Muscle of back (tissue), 3 donors: ENCODE measurements at regions not wholly inside any gene's neighbourhood (a gene's known extent, or its start where the extent isn't known, plus 50 kb on each side); places are given as distances from the start of the nearest gene placed in this dataset.
"Not testable (repeated sequence)": the region's sequence is repeated elsewhere in the genome, so short reads cannot be mapped to it uniquely, and the experiment has no call there.

ENCODE experiments used
- DNase-seq, 3 donors: peaks; one replicate each; pipeline versions ENCODE4 v3.0.0 to v3.0.0-alpha.2; 2013

GRCh38 chr6:169145496-169145895, 108.2 kb downstream of the THBS2 start:
- peak in 1 of 3 donors; percentile 71 for DNase-seq

DNA sequence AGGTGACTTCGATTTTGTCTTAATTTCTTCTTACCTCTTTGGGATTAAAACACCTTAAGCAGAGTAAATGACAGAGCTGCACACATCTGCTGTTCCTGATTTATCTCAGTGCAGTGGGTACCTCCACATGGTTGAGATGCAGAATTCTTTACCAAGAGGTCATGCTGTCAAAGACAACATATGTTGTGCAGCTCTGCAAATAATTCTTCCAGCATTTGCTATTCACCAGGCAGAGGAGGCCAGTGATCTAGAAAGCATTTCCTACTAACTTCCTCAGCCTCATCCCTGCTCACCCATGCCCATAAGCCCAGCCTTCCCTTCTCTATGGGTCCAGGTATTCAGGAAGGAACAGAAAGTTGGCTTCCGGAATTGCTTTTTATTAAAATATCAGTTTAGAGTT, 109.3 kb downstream of the THBS2 start:
- DNase-seq = no peak

DNA sequence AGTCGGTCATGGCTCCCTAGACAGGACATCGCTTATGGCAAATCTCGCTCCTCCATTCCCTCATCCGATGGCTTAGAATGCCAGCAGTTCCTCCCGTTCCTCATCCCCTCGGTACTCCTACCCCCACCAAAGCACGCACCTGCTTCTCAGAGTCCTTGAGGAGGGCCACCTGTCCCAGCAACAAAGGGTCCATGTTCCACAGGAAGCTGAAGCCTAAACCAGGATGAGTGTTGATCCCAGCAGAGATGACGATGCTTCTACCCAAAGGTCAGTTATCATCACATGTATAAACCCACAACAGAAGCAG, 111.2 kb downstream of the THBS2 start:
- no peak for DNase-seq

- DNase-seq = peak; percentile 71 to 89 (median 80)
These were observed 111.7 kb downstream of the THBS2 start for GRCh38 chr6:169141671-169142537.

DNA sequence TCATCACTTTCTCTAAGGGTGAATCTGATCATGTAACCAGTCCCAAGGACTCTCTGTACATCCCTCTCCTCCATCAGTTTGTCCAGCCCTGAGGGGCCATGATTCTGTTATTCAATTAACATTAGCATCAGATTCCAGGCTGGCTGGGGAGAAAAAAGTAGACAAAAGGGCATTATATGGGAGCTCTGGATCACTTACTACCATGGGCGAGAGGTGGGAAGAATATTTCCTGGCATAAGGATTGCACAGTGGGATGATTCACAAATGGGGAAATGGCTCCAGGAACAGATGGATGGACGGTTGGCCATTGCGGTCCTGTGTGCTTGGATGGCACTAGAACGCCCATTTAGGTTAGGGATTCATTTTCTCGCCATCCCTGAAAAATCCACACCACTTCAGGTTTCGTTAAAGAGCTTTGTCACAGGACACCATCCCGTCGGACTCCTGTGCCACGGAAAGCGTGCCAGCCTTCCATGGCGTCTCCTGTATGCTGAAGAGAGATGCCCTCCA, 112.6 kb downstream of the THBS2 start:
- DNase-seq = no peak

- no peak for DNase-seq
These were observed 114.3 kb downstream of the THBS2 start for GRCh38 chr6:169139179-169139971.

DNA sequence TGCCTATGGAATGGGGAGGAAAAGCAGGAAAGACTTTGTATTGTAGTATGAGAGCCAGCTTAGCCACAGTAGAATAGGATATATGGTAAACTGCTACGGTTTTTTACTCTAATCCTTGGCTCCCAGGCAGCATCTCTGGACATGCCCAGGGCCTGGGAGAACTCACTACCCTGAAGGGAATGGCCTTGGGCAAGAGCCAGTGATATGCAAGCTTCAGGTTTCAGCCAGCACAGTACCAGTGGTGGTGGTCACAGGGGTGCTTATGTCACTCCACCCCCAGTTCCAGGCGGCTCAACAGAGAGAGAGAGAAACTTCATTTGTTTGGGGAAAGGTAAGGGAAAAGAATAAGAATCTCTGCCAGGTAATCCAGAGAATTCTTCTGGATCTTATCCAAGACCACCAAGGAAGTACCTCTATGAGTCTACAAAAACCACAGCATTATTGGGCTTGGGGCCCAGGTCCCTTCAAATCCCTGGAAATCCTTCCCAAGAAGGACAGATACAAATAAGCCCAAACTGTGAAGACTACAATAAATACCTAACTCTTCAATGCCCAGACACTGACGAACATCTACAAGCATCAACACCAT, 121.2 kb downstream of the THBS2 start:
- DNase-seq = no peak

GRCh38 chr6:169131390-169131789, 122.3 kb downstream of the THBS2 start:
- no peak for DNase-seq

- no peak for DNase-seq
These were observed 123.5 kb downstream of the THBS2 start for GRCh38 chr6:169130113-169130512.

GRCh38 chr6:169121013-169121412, 132.6 kb downstream of the THBS2 start:
- DNase-seq = no peak

- no peak for DNase-seq
These were observed 134.0 kb downstream of the THBS2 start for GRCh38 chr6:169119669-169120068.

- DNase-seq = no peak
These were observed 135.3 kb downstream of the THBS2 start for GRCh38 chr6:169118346-169118830.

DNA sequence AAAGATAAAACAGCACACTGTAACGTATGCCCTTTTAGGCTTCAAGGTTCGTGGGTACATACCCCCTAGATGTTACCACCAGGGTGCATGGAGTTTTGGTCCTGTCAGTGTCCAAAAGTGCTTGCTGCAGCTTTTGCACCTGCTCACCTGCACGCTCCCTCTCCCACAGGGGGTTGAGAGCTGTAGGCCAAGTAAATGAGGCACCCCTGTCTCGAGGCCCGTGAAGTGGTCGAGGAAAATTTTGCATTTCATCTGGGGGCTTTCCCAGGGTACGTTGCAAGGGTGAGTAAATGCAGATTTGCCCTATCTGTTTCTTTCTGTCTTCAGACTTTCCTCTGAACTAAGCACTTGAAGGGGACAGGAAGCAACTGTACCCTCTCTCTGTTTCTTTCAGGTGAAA, 136.0 kb downstream of the THBS2 start:
- no peak for DNase-seq

DNA sequence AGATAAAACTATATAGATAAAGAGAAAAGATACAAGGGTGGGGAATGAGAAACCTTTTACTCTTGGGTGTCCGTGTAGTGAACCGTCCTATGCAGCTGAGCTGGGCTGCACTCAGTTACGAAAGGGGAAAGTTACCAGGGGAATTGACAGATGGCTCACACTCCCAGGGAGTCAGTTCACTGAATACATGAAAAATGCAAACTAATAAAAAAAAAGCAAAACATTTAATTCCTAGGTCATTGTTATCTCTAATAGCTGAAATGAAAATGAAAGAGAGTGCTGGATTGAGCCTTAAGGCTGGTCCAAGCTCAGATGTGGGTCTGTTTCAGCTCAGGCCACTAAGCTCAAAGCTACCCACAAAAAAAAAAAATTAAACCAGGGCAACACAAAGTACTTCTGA, 138.0 kb downstream of the THBS2 start:
- DNase-seq = peak in 1 of 3 donors; percentile 33

DNA sequence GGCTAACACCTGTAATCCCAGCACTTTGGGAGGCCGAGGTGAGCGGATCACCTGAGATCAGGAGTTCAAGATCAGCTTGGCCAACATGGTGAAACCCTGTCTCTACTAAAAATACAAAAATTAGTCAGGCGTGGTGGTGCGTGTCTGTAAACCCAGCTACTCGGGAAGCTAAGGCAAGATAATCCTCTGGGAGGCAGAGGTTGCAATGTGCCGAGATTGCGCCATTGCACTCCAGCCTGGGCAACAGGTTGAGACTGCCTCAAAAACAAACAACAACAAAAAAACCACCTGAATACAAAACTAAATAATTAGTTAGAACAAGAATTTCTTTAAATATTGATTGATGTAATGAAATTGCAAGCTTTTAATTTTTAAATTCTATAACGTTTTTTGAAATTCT, 139.0 kb downstream of the THBS2 start:
- not testable (repeated sequence) for DNase-seq

- DNase-seq = no peak
These were observed 140.9 kb downstream of the THBS2 start for GRCh38 chr6:169112483-169113320.

- DNase-seq = no peak
These were observed 142.4 kb downstream of the THBS2 start for GRCh38 chr6:169111203-169111602.

DNA sequence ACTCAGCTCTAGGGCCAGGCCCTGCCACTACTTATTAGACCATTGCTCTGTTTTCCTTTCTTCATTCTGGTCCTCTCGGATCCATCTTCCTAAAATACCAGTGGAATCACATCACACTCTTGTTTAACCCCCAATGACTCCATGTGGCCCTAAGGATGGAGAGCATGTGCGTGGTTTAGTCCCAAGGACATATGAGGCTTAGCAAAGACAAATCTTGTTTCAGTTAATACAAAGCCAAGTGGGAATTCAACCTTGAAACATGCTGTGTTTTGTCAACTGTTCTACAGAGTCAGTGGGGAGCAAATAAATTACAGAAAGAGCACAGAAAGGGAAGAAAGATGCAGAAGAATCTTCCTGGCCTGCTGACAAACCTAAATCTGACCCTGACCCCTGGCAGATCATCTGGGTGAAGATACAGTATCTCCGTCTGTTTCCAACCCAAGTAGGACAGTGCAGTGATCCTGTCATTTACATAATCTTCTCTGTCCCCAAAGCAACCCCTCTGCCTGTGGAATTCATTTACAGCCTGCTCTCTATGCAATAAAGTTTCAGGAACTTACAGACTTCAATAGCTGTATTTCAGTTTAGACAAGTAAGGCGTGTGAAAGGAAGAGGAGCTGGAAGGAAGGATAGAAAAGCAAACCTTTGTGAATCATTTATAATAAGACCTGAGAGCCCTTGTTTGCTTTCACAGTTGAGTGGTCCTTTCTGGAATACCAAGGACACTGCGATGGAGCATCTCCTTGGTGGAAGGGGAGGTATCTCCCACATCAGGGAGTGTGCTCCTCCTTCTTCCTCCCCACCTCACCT, 144.0 kb downstream of the THBS2 start:
- DNase-seq = peak in 1 of 3 donors; percentile 28

GRCh38 chr6:169108753-169109152, 144.9 kb downstream of the THBS2 start:
- DNase-seq = no peak

DNA sequence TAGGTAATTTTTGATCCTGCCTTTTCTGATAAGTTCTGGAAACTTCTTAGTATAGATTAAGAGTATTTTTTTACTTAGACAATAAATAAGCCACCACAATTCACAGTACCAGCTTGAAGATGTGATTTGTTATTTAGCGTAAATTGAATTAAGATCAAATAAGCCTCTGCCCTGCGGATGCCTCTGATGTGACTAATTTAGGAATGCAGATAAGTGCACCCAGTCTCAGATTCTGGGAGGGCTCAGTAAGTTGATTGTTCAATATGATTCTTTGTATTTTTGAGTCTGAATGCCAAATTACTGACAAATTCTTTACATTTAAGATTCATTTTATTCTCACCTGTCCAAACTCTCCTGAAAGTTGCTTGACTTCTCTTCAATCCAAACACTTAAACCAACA, 147.5 kb downstream of the THBS2 start:
- no peak for DNase-seq

- no peak for DNase-seq
These were observed 151.7 kb downstream of the THBS2 start for GRCh38 chr6:169101981-169102380.
